PC-3 (cell line): ENCODE measurements at regions not wholly inside any gene's neighbourhood (a gene's known extent, or its start where the extent isn't known, plus 50 kb on each side); places are given as distances from the start of the nearest gene placed in this dataset.

Source experiments
- EZH2 ChIP-seq: fragments of 300-600 bp; sonication (generic); IDR thresholded peaks from one replicate; pipeline ENCODE4 v1.6.1; 2017; ENCODE audit warnings: antibody characterized with exemption, mild to moderate bottlenecking, low read length; ENCODE audit not compliant: unreplicated experiment
- EZH2phosphoT487 ChIP-seq: fragments of 300-600 bp; sonication (generic); IDR thresholded peaks from 2 replicates; pipeline ENCODE4 v1.6.1; 2018; ENCODE audit warnings: mild to moderate bottlenecking, antibody characterized with exemption, low read length, borderline replicate concordance
- TF ChIP-seq, protein P1 (sequence below): fragments of 300-600 bp; sonication (generic); conservative IDR thresholded peaks from 2 replicates; pipeline ENCODE4 v1.5.1; 2017; ENCODE audit warnings: antibody characterized with exemption, low read depth, mild to moderate bottlenecking, low read length

DNA sequence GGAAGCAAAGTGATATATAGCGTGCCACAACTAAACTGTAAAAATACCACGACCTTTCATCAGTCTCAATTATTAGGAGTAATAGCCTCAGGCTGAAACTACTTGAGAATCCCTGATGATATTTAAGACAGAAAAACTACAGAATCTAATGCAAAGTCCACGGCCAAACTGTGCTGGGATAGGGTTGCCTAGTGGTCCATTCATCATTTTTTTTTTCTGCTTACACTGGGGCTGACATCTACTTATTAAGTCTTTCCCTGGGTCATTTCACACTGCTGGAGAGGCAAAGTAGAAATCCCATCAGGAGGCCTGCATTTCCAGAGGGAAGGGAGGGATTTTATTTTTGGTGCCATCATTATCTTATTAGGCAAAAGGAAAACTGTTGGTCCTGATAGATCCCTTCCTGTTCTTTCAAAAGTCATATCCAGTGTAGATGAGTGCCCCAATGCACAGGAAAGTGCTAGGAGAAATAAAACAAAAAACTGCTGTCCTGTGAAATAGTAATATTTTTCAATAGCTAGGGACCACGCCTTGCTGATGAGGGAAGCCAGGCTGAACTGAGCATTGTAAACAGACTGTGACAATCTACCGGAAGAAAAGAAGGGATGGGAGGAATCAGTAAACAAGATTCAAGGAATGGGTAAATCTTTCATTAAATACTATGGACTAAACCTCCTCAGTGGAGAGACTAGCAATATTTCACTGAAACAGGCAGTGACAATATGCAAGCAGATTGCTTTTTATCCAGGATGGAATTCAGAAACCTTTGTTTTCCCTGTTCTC, 644.3 kb downstream of the IRS1 start:
- TF ChIP-seq, protein P1, sequence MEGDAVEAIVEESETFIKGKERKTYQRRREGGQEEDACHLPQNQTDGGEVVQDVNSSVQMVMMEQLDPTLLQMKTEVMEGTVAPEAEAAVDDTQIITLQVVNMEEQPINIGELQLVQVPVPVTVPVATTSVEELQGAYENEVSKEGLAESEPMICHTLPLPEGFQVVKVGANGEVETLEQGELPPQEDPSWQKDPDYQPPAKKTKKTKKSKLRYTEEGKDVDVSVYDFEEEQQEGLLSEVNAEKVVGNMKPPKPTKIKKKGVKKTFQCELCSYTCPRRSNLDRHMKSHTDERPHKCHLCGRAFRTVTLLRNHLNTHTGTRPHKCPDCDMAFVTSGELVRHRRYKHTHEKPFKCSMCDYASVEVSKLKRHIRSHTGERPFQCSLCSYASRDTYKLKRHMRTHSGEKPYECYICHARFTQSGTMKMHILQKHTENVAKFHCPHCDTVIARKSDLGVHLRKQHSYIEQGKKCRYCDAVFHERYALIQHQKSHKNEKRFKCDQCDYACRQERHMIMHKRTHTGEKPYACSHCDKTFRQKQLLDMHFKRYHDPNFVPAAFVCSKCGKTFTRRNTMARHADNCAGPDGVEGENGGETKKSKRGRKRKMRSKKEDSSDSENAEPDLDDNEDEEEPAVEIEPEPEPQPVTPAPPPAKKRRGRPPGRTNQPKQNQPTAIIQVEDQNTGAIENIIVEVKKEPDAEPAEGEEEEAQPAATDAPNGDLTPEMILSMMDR = no peak
- no peak for TF ChIP-seq EZH2
- TF ChIP-seq EZH2phosphoT487 = no peak
